ENCODE measurements at regions not wholly inside any gene's neighbourhood (a gene's known extent, or its start where the extent isn't known, plus 50 kb on each side); places are given as distances from the start of the nearest gene placed in this dataset.

DNA sequence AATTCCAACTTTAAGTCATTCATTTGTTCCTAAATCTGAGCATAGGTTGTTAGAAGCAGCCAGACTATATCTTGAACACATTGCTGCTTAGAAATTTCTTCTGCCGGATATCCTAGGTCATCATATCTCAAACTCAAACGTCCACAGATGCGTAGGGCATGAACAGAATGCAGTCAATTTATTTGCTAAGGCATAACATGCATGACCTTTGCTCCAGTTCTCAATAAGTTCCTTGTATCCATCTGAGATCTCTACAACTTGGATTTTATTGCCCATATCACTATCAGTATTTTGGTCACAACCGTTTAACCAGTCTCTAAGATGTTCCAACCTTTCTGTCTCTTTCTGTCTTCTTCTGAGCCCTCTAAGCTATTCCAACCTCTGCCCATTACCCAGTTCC lies 210.9 kb upstream of the MANEA start:
- no peak for DNase-seq

DNA sequence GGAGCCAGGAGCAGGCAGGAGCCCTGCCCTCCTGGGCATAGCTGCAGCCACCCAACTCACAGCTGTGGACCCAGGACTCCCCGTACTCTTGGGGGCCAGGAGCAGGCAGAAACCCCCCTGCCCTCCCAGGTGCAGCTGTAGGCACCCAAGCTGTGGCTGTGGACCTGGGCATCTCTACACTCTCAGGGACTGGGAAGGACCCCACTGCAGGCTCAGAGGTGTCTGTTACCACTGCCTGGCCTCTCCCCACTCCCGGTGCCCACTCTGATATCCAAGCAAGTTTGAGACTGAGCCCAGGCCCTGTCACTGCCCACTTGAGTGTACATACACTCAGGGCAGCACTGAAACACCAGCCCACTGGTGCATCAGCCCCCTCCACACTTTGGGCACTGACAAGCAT lies 193.5 kb upstream of the MANEA start:
- no peak for DNase-seq

DNA sequence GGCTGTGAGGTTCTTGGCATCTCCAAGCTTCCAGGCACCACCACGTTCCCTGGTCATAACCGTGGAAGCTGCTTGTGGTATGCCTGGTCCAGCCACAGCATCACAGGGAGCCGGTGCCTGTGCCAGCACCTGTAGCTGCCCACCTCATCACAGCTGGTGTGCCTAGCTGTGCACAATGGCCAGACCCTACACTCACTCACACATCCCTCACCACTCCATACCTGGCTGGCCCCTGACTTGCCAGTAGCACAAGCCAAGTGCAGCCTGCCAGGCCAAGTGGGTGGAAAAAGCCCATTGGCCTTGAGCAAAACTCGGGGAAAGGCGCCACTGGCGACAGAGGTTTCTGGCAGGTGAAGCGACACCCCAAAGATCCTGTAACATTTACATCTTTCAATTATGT lies 192.3 kb upstream of the MANEA start:
- no peak for DNase-seq

DNA sequence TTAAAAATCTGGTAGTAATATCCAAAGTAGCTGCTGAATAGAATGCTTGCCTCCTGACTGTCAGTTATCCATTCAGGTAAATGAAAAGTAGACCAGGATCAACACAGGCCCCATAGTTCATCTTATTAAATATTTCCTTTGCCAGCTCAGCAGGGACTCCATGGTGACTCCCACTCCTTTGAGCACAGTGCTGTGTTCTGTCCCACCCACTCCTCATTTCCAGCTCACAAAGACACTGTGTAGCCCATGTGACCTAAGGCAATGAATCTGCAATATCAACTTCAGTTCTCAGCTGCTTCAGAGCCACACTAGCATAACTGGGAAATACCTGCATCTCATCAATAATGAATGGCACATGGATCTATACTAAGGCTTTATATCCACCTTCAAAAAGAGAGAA lies 189.5 kb upstream of the MANEA start:
- DNase-seq: no peak

DNA sequence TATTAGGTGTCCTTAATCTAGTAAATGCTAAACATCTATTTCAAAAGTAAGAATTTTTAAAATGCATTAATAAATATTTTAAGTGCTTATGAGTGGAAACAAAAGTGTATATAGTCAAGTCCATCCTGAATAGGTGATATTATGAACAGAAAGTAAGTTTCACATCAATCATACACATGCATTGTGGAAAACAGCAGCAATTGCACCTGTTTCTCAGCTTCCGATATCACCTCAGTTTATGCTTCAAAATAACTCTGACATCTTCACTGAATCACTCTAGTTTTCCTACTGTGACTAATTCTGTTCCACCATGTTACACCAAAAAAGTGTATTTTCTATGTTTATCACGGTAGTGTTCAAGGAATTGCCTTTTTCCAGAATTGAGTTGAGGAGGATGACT lies 172.6 kb upstream of the MANEA start:
- DNase-seq: no peak

DNA sequence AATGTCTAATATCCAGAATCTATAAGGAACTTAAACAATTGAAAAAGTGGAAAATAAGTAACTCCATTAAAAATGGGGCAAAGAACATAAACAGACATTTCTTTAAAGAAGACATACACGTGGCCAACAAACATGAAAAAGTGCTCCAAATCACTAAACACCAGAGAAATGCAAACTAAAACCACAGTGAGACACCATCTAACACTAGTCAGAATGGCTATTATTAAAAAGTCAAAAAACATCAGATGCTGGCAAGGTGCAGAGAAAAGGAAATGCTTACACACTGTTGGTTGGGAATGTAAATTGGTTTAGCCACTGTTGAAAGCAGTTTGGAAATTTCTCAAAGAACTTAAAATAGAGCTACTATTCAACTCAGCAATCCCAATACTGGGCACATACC lies 169.2 kb upstream of the MANEA start:
- DNase-seq: no peak

DNA sequence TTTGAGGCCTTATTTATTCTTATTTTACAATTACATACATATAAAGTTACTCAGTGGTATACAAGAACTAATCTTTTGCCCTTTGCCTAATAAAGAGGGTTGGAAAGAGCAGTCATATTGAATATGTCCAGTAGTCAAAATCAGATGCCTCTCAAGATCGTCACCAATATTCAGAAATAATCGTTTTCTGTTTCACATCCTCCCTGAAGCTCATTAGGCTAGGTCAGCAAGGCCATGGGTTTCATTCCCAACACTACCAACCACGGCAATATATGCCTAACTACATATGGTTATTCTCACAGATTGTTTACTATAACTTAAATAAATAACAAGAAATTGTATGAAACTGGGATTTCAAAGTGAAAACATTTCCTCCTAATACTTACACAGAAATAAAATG lies 167.2 kb upstream of the MANEA start:
- no peak for DNase-seq

DNA sequence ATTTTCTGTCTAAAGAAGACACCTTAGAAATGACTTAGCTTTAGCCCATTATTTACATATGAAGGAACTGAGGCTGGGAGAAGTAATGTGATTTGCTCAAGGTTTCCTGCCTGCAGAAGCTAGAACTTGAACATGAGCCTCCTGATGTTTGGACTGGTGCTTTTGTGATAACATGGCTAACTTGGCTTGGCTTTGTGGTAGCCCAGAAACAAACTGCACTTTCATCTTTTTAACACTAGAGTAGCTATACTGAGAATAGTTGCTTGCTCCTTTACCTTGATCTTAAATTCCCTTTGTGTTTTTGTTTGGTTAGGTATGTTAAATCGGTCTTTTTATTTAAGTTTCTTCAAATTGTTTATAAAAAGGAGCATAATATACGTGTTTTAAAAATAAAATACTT lies 163.5 kb upstream of the MANEA start:
- no peak for DNase-seq

DNA sequence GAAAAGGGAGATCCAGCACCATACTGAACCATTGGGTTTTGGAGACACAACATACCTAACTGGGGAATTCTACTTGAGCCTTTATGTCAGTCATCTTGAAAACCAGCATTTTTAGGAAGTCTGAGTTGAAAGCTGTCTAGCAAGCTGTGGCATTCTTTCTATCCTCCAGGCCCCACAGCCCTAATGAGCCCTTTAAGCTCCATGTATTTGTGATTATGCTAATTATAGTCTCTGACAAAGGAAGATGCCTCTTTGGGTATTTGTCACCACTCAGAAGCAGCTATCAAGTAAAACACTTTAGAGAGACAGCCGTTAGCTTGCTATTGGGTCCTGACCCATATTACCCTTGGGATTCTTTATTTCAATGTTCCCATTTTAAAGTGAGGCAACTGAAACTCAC lies 159.5 kb upstream of the MANEA start:
- DNase-seq: no peak

DNA sequence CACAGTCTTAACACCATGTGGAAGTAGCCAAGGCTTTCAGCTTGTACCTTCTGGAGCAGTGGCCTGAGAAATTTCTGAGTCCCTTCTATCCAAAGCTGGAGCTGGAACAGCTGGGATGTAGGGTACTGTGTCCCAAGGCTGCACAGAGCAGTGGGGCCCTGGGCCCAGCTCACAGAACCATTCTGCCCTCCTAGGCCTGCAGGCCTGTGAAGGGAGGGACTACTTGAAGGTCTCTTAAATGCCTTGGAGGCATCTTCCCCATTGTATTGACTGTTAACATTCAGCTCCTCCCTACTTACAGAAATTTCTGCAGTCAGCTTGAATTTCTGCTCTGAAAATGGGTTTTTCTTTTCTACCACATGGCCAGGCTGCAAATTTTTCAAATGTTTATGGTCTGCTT lies 156.5 kb upstream of the MANEA start:
- no peak for DNase-seq

DNA sequence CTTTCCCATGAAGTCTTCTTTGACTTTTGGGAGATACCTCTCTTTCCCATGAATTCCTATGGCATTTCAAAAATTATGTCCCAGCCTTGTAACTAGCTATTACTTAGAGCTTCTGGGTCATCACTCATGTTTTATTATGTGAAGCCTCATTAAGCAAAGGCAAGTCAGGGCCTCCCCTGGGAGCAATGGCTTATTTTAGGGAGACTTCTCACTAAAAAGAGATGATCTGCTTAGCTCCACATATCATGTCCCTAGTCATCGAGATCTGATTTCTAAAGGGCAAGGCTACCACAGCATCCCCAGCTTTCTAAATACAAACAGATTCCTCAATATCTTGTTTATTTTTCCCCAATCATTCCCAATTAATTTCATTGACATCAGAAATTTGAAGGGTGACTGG lies 154.0 kb upstream of the MANEA start:
- no peak for DNase-seq

DNA sequence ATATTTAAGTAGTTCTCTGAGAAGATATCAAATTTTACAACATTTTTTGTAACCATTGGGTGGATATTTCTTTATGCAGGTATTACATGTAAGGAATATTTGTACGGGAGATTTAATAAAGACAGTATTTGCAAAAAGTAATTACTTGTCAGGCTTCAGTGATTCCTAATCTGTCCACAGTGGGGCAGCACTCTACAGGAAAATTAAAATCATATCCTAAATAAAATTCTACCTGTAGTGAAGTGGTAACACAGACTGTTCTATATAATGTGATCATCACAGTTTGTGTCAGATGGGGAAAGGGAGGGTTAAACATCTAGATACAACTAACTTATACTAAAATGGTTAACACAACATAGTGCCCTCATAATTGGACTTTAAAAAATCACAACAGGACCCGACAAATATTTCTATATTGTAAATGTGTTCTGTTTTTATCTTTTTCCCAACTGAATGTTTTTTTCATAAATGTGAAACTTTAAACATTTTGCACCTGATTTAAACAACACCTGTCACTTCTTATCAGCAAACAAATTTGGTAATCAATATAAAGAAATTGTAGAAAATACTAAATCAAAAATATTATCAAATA lies 145.6 kb upstream of the MANEA start:
- DNase-seq: peak; percentile 23

DNA sequence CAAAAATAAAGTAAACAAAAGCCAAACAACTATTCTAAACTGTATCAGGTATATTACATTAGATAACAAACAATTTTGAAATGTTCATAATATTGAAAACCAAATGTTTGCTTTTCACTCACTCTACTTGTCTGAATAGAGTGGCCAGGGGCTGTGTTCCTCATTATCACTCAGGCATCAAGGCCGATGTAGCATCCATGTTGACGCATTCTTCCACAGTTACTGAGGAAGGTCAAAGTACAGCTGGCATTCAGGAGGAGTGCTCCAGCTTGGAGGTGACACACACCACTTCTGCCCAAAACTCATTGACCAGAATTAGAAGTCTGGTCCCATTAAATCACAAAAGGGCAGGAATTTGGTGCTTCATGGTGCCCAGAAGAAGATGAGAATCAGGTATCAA lies 137.6 kb upstream of the MANEA start:
- DNase-seq: no peak

DNA sequence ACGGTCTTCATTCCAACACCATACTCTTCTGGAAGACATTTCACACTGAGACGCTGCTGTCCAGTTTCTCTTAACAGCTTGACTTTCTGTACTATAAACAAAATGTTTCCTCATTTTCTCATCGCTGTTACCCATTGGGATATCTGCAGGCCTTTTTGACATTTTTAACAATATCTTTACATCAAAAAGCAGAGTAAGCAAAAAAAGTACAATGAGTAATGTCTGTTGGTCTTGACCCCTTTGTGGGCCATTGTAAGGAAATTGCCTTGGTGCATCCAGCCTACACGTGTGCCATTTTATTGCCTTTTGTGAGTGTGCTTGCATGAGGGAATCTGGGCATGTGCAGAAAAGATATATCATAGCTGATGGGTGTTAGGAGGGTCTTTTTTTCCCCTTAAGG lies 129.1 kb upstream of the MANEA start:
- no peak for DNase-seq

DNA sequence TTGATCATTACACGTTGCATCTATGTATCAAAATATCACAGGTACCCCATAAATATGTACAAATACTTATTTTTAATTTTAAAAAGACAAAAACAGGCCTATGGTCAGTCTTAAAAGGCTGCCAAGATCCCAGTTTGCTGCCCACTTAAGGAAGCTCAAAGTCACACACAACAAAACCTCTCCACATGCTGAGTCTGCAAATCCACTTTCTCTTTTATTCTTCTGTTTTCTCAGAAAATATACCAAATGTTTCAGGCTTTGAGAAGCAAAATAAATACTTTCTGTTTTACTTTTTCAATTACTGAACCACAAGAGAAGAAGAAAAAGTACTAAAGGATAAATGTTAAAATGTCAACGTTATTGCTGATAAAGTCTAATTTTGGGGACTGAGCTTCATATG lies 107.8 kb upstream of the MANEA start:
- no peak for DNase-seq

DNA sequence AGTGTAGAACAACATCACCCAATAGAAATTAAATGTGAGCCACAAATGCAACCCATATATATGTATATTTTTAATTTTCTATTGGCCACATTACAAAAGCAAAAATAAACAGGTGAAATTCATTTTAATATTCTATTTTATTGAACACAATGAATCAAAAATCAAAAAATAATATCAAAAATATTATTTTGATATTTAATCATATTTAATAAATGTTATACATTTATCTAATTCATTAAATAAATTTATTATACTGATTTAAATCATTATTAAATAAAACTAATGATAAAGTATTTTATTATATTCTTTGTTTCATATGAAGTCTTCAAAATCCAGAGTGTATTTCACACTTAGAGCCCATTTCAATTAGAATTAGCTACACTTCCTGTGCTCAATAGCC lies 98.4 kb upstream of the MANEA start:
- DNase-seq: no peak

DNA sequence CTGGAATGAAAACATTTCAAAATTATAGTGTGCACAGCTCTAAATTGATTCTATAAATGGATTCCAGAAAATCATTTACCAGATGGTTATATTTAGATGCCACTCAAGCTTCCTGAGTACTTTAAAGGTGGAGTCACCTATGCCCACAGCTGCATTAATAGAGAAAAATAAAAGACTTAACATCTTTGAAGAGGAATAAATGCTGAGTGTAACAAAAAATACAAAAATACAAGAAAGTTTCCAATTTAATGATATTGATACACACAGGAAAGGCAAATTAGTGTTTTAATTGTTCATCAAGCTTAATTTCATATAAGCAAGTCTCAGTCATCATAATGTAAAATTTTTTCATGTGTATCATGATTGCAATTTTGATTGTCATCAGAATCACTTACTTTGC lies 89.5 kb upstream of the MANEA start:
- no peak for DNase-seq

DNA sequence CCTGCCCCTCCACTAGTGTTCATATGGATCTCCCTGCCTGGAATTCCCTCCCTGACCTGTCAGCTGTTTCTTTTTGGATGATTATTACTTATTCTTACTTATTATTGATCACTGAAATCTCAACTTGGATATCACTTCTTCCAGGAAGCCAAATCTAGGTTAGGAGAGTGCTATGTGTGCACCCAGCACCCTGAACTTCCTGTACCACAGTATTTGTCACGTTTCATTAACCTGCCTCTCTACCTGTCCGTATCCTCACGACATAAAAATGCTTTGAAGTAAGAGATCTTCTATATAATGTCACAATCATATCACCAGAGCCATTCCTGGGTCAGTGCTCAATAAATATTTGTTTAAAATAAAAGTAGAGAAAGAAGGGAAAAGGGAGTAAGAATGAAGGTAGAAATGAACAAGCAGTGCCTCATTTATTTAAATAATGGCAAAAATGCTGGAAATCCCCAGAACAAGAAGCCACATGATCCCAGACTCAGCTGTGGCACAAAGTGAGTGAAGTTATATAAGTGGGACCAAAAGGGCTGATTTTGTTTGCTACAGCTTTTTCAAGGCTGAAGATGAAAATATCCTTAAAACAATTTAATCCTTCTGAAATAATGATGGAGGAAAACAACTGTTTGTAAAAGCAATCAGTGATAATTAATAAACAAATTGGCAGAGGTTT lies 88.0 kb upstream of the MANEA start:
- DNase-seq: no peak

DNA sequence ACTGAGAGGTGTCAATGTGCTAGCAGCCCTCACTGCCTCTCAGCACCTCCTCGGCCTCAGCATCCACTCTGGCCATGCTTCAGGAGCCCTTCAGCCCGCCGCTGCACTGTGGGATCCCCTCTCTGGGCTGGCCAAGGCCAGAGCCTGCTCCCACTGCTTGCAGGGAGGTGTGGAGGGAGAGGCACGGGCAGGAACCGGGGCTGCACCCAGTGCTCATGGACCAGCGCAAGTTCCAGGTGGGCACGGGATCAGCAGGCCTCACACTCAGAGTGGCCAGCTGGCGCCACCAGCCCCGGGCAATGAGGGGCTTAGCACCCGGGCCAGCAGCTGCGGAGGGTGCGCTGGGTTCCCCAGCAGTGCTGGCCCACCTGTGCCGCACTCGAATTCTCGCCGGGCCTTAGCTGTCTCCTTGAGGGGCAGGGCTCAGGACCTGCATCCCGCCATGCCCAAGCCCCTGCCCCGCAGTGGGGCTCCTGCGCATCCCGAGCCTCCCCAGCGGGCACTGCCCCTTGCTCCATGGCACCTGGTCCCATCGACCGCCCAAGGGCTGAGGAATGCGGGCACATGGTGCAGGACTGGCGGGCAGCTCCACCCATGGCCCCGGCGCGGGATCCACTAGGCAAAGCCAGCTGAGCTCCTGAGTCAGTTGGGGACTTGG lies 80.4 kb upstream of the MANEA start:
- DNase-seq: no peak

DNA sequence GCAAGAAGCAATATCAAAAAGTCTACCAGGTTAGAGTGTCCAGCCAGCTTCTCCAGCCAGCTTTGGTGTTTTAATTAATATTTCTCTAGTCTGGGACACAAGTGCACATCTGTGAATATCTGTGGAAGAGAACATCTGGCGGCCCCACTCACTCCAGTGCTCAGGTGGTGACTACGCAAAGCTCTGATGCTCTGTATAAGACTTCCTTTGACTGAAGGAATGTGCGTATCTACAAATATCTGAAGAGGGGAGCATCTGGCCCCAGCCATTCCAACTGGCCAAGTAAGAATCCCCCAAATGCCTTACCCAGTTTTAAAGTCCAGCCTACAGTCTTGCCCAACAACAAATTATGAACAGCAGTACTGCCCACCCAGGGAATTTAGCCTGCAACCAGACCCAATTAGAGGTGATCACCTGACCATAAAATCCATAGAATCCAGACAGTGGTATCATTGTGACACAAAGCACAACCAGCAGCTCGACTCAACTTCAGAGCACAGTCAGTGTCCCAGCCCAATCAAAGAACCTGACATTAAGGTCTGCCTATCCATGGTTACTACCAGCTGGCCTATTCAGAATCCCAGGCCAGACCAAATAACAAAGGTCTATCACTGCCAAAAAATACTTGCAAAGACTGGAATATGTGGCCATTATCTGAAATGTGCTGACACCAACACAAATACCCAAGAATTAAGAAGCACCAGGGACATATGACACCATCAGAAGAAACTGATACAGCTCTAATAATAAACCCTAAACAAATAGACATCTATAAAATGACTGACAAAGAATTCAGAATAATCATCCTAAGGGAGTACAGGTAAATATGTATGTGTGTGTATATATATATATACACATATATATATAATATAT lies 76.1 kb upstream of the MANEA start:
- DNase-seq: no peak

DNA sequence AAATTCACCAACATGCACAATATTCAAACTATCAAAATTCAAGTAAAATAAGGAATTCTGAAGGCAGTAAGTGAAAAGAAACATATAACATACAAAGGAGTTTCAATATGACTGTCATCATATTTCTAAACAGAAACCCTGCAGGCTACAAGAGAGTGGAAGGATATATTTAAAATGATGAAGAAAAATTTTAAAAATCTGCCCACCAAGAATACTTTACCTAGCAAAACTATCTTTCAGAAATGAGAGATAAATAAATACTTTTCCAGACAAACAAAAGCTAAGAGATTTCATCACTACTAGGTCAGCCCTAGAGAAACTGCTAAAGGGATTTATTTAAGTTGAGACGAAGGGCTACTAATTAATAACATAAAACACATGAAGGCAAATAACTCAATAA lies 73.8 kb upstream of the MANEA start:
- no peak for DNase-seq

DNA sequence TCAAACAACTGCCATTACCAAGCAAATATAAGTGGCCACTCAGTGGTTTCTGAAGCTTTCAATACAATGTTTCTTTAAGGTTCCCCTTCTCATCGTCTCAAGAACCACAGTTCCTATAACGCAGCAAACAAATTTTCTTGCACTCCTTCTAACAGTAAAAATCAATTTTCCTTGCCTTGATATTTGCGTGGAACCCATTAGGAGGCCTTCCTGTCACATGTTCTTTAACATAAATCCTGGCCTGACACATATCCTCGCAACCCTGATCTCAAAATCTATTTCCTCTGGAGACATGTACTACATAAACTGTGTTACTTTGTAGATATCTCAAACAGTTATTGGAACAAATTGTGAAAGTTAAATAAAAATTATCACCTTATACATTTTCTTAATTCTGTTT lies 65.9 kb upstream of the MANEA start:
- no peak for DNase-seq

DNA sequence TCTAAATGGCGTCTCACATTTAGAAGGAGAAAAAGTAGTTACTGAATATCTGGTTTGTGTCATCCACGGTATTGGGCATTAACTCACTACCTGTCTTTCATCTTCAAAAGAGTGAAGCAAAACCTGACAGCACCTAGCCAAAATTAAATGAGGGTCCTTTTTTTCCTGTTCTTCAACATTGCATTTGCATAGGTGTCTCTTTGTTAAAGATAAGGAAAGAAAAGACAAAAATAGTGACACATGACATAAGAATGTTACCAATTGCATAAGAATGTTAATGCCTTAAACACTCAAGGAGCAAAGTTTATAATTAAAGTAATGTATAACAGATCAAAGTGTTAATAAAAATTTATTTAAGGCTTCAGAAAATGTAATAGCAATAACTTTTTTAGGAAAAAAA lies 61.4 kb upstream of the MANEA start:
- DNase-seq: no peak

DNA sequence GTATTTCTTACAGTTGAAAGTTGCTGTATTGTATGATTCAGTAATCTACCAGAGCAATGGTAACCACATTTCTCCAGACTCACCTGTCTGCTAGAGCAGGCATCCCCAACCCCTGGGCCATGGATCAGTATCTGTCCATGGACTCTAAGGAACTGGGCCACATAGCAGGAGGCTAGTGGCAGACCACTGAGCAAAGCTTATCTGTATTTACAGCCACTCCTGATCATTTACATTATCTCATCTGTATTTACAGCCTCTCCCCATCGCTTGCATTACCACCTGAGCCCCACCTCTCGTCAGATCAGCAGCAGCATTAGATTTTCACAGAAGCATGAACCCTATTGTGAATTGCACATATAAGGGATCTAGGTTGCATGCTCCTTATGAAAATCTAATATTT lies 60.3 kb upstream of the MANEA start:
- no peak for DNase-seq
